A673 (cell line): ENCODE measurements at regions not wholly inside any gene's neighbourhood (a gene's known extent, or its start where the extent isn't known, plus 50 kb on each side); places are given as distances from the start of the nearest gene placed in this dataset.
"Not testable (repeated sequence)": the region's sequence is repeated elsewhere in the genome, so short reads cannot be mapped to it uniquely, and the experiment has no call there.

ENCODE experiments used
- BruUV-seq: library from RNA; stranded (reverse); fragments of 400-500 nt; replicated peaks from 2 replicates; lab custom pipeline; 2021; lab: Mats Ljungman, UMichigan
- CTCF ChIA-PET: fragments of 300-600 bp; sonication (Branson Sonifier 250); formaldehyde crosslinking; loops from one replicate; lab custom pipeline; 2022; ENCODE audit warnings: antibody characterized with exemption; lab: Charles Lee
- POLR2A ChIA-PET: fragments of 300-600 bp; sonication (Branson Sonifier 250); formaldehyde crosslinking; loops from one replicate; lab custom pipeline; 2022; ENCODE audit warnings: antibody characterized with exemption; ENCODE audit not compliant: low non-redundant PET; lab: Charles Lee
- DNase-seq: peaks from one replicate; pipeline ENCODE4 v3.0.0-alpha.2; 2015; ENCODE audit warnings: low spot score
- H3K27ac ChIP-seq: fragments of 200-600 bp; sonication (generic); 2 replicates; pipeline ENCODE4 v1.5.1; 2016; ENCODE audit warnings: mixed run types, low read depth, mild to moderate bottlenecking, mixed read lengths, antibody characterized with exemption, low read length; ENCODE audit not compliant: poor library complexity, severe bottlenecking
- H3K27me3 ChIP-seq: fragments of 200-600 bp; sonication (generic); replicated peaks from 2 replicates; pipeline ENCODE4 v1.6.1; 2017; ENCODE audit warnings: mixed run types, low read depth, mild to moderate bottlenecking, mixed read lengths, antibody characterized with exemption, low read length; ENCODE audit not compliant: insufficient read depth, poor library complexity
- H3K36me3 ChIP-seq: fragments of 200-600 bp; sonication (generic); 2 replicates; pipeline ENCODE4 v1.6.1; 2016; ENCODE audit warnings: mixed run types, mild to moderate bottlenecking, mixed read lengths, antibody characterized with exemption, low read length; ENCODE audit not compliant: insufficient read depth, poor library complexity, severe bottlenecking
- H3K4me1 ChIP-seq: fragments of 200-600 bp; sonication (generic); 2 replicates; pipeline ENCODE4 v1.6.1; 2017; ENCODE audit warnings: mixed run types, mild to moderate bottlenecking, mixed read lengths, antibody characterized with exemption, low read length; ENCODE audit not compliant: insufficient read depth, poor library complexity, severe bottlenecking
- H3K4me3 ChIP-seq: fragments of 200-600 bp; sonication (generic); 2 replicates; pipeline ENCODE4 v1.5.1; 2016; ENCODE audit warnings: low read depth, mixed run types, mild to moderate bottlenecking, mixed read lengths, low read length; ENCODE audit not compliant: poor library complexity, severe bottlenecking
- H3K9me3 ChIP-seq: fragments of 200-600 bp; sonication (generic); 2 replicates; pipeline ENCODE4 v1.6.1; 2016; ENCODE audit warnings: mixed run types, low read depth, mild to moderate bottlenecking, mixed read lengths, antibody characterized with exemption, low read length; ENCODE audit not compliant: poor library complexity, severe bottlenecking
- intact Hi-C: fragments of 100-400 bp; cut with micrococcal nuclease; formaldehyde crosslinking; loops from one replicate; pipeline ENCODE4 v1.10.0; 2022; ENCODE audit not compliant: unreplicated experiment

DNA sequence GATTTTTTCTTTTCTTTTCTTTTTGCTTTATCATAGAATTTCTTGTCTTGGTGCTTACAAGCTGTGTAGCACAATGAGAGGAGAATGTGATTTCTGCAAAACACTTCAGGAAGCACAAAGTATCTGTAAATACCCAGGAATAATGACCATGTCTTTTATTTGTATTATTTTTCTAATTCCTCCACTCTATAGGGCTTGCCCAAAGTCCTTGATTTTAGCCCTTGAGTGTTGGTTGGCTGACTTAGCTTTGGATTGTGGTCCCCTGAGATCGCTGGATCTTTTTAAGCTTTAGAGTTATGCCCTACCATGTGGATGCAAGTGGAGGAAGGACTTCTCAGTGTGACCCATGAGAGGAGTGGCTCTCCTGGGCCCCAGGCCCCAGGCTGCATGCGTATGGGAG, 52.2 kb downstream of the HOXC4 start:
- H3K9me3 ChIP-seq, DNase-seq, H3K4me3 ChIP-seq, H3K36me3 ChIP-seq, H3K27me3 ChIP-seq, intact Hi-C loops, POLR2A ChIA-PET, H3K4me1 ChIP-seq, CTCF ChIA-PET, H3K27ac ChIP-seq, BruUV-seq: not testable (repeated sequence)

DNA sequence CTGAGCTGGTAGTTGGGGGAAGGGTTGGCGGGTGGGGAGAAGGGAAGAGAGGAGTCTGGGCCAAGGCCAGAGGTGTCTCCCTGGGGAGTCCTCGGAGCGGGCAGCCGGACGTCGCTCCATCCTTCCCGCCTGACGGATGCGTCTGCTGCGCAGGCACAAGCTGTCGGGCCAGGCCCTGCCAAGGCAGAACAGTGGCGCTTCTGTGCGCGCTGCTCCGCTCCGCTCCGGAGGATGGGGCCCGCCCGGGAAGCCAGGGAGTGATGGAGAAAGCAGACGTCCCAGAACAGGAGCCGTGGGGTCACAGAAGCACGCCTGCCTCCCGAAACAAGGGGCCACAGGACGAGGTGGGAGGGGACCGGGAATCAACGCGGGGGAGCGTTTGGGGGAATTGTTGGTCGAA, 52.6 kb downstream of the HOXC4 start:
- POLR2A ChIA-PET, H3K4me3 ChIP-seq, DNase-seq, H3K27me3 ChIP-seq, CTCF ChIA-PET, H3K27ac ChIP-seq, H3K9me3 ChIP-seq, H3K4me1 ChIP-seq, BruUV-seq, H3K36me3 ChIP-seq, intact Hi-C loops: not testable (repeated sequence)

DNA sequence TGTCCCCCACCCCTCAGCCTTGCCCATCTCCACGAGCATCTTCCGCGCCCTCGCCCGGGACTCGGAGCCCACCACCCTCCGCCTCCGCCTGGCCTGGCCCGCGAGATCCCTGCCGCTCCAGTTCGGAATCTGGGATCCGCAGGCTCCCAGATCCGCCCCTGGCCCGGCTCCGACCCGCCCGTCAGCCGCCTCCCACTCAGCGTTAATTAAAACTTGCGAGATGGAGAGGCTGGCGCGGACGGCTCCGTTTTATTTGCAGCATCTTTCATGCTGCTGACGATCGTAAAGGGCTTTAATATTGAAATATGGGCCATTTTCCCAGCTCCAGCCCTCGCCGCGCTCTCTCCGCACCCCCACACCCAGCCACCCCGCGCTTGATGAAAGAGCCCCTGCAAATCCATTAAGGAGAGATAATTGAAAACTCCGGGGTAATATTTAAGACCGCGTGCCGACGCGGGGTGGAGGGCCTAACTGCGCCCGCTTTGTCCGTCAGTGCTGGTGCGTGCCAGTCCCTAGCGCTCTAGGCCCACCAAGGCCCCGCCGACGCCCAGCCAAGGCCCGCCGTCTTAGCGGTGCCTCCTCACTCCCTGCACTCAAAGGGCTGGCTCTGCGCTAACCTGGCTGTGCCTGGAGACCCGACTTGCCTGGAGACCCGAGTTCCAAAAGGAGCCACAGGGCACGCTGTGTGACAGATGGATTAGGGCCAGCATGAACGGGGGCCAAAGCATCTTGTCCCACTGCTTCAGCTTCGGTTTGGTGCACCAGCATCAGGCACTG, 53.4 kb downstream of the HOXC4 start:
- DNase-seq, H3K4me1 ChIP-seq, intact Hi-C loops, H3K36me3 ChIP-seq, CTCF ChIA-PET, POLR2A ChIA-PET, H3K27ac ChIP-seq, H3K4me3 ChIP-seq, H3K9me3 ChIP-seq, H3K27me3 ChIP-seq, BruUV-seq: not testable (repeated sequence)

DNA sequence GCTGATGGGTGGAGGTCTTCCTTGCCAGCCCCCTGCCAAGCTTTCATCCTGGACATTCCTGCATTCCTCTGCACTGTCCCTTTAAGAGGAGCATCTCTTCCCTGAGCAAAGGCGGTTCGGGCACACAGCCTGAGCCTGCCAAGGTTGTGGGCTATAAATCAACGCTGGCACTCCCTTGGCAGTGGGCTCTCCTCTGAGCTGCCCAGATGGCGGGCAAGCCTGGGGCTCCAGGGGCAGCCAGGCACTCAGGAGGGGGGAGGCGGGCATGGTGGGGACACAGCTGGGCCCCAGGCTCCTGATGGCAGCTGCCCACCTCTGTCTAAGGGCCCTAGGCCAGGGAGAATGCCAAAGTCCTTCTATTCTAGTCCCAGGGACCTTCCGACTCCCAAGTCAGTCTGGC, 58.7 kb downstream of the HOXC4 start:
- H3K36me3 ChIP-seq, CTCF ChIA-PET, H3K9me3 ChIP-seq, H3K4me1 ChIP-seq, intact Hi-C loops, H3K27me3 ChIP-seq, BruUV-seq, POLR2A ChIA-PET, H3K4me3 ChIP-seq, DNase-seq, H3K27ac ChIP-seq: not testable (repeated sequence)

DNA sequence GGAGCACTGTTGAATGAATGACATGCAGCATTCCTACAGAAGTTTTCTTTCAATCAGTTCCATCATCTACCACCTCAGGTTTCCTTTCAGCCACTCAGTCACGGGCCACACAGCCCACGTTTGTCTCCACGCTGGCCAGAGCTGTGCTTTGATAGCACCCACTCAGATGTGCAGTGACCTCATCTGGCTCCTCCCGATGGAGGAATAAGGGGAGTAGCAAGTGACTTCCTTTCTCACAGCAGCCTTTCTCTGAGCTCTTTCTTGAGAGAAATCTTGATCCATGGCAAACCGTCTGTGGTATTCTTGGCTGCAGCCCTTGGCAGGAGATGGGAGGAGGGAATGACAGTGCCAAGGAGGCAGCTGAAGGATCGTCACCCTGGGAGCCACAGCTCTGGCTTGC, 62.4 kb downstream of the HOXC4 start:
- BruUV-seq, H3K27me3 ChIP-seq, H3K4me3 ChIP-seq, DNase-seq, H3K27ac ChIP-seq, H3K9me3 ChIP-seq, intact Hi-C loops, CTCF ChIA-PET, H3K36me3 ChIP-seq, H3K4me1 ChIP-seq, POLR2A ChIA-PET: not testable (repeated sequence)

DNA sequence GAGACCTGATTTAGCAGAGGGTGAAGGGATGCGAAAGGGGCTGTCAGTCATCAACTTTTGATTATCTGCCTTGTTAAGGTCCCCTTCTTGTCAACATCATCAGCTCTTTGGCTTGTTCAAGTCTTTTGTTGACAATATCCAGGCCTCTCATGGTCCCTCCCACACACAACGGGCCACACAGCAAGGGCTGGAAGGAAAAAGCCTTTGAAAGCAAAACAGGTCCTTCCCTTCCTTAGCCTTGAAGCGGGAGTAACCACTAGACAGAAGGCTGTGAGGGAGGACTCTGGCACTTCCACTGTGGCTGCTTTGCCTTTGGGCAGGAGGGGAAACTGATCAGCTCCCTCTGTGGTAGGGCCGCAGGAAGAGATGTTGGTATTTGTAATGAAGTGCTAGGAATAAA, 63.8 kb downstream of the HOXC4 start:
- BruUV-seq, H3K4me3 ChIP-seq, DNase-seq, H3K4me1 ChIP-seq, H3K36me3 ChIP-seq, CTCF ChIA-PET, H3K27ac ChIP-seq, POLR2A ChIA-PET, H3K9me3 ChIP-seq, intact Hi-C loops, H3K27me3 ChIP-seq: not testable (repeated sequence)

DNA sequence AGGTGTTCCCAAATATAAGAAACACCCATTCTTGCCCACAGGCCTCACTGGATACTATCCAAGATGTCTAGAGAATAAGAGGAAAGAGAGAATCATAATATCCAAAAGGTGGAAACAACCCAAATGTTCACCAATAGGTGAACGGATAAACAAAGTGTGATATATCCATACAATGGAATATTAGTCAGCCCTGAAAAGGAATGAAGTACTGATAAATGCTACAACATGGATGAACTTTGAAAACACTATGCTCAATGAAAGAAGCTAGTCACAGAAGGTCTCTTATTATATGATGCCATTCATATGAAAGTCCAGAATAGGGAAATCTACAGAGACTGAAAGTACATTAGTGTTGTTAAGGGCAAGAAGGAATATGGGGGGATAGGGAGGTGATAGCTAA, 65.4 kb downstream of the HOXC4 start:
- H3K4me3 ChIP-seq, CTCF ChIA-PET, intact Hi-C loops, POLR2A ChIA-PET, H3K27ac ChIP-seq, H3K27me3 ChIP-seq, H3K36me3 ChIP-seq, H3K4me1 ChIP-seq, H3K9me3 ChIP-seq, DNase-seq, BruUV-seq: not testable (repeated sequence)

DNA sequence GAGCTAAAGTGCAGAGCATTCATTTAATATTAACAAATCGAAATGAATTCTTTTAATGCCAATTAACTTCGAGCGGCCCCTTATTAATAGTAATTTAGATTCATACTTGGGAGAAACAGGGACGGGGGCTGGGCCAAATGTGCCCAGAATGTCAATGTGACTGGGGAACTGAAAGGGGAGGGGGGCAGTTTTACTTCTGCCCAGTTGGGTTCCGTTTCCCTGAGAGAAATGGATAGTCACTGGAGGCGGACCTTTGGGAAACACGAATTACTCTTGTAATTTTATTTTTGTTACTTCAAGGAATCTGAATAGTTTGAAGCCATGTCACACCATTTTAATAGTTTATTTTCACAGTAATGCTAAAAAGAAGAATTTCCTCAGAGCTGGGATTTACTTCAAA, 64.8 kb downstream of the SMUG1 start:
- H3K9me3 ChIP-seq, H3K4me3 ChIP-seq, CTCF ChIA-PET, DNase-seq, POLR2A ChIA-PET, H3K36me3 ChIP-seq, BruUV-seq, intact Hi-C loops, H3K27ac ChIP-seq, H3K27me3 ChIP-seq: not testable (repeated sequence)
- peaks cover 19% of the 10 kb centered on the region for H3K4me1 ChIP-seq
